H1 (cell line): ENCODE measurements at regions not wholly inside any gene's neighbourhood (a gene's known extent, or its start where the extent isn't known, plus 50 kb on each side); places are given as distances from the start of the nearest gene placed in this dataset.

Source experiments
- CBX5 ChIP-seq: fragments of 300-800, 300-1000 bp; sonication (generic); IDR thresholded peaks from 2 replicates; pipeline ENCODE4 v1.7.1; 2016; ENCODE audit warnings: antibody characterized with exemption, low read length, low read depth
- CHD1 ChIP-seq: IDR thresholded peaks from 2 replicates; pipeline ENCODE4 v1.6.1; 2012; ENCODE audit warnings: low read depth, low read length, improper control_type of control experiment
- KDM4A ChIP-seq: IDR thresholded peaks from one replicate; pipeline ENCODE4 v1.7.1; 2012; ENCODE audit warnings: low read depth, mild to moderate bottlenecking, moderate library complexity, low read length, inconsistent platforms; ENCODE audit not compliant: severe bottlenecking
- SIX5 ChIP-seq: IDR thresholded peaks from 2 replicates; pipeline ENCODE4 v1.6.1; 2011; ENCODE audit warnings: mild to moderate bottlenecking, low read depth, low read length
- TF ChIP-seq, protein P1 (sequence below): fragments of 300-600 bp; sonication (generic); IDR thresholded peaks from 2 replicates; pipeline ENCODE4 v1.7.1; 2012; ENCODE audit warnings: low read length, moderate library complexity, mild to moderate bottlenecking, inconsistent platforms; ENCODE audit not compliant: insufficient replicate concordance

DNA sequence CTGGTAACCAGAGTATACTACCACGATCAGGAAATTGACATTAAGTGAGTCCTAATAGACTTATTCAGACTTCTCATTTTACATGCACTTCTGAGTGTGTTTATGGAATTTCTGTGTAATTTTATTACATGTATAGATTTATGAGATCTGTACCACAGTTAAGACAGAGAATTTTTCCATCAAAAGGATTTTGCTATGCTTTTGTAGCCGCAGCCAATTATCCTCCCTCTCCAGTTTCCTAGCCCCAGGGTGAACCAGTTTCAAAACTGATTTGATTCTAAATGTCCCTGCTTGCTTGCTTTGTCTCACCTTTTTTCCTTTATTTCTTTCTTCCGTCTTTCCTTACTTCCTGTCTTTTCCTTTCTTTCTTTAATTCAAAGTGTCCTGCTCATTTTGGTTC, 661.2 kb upstream of the BCHE start (continued):
- TF ChIP-seq, protein P1, sequence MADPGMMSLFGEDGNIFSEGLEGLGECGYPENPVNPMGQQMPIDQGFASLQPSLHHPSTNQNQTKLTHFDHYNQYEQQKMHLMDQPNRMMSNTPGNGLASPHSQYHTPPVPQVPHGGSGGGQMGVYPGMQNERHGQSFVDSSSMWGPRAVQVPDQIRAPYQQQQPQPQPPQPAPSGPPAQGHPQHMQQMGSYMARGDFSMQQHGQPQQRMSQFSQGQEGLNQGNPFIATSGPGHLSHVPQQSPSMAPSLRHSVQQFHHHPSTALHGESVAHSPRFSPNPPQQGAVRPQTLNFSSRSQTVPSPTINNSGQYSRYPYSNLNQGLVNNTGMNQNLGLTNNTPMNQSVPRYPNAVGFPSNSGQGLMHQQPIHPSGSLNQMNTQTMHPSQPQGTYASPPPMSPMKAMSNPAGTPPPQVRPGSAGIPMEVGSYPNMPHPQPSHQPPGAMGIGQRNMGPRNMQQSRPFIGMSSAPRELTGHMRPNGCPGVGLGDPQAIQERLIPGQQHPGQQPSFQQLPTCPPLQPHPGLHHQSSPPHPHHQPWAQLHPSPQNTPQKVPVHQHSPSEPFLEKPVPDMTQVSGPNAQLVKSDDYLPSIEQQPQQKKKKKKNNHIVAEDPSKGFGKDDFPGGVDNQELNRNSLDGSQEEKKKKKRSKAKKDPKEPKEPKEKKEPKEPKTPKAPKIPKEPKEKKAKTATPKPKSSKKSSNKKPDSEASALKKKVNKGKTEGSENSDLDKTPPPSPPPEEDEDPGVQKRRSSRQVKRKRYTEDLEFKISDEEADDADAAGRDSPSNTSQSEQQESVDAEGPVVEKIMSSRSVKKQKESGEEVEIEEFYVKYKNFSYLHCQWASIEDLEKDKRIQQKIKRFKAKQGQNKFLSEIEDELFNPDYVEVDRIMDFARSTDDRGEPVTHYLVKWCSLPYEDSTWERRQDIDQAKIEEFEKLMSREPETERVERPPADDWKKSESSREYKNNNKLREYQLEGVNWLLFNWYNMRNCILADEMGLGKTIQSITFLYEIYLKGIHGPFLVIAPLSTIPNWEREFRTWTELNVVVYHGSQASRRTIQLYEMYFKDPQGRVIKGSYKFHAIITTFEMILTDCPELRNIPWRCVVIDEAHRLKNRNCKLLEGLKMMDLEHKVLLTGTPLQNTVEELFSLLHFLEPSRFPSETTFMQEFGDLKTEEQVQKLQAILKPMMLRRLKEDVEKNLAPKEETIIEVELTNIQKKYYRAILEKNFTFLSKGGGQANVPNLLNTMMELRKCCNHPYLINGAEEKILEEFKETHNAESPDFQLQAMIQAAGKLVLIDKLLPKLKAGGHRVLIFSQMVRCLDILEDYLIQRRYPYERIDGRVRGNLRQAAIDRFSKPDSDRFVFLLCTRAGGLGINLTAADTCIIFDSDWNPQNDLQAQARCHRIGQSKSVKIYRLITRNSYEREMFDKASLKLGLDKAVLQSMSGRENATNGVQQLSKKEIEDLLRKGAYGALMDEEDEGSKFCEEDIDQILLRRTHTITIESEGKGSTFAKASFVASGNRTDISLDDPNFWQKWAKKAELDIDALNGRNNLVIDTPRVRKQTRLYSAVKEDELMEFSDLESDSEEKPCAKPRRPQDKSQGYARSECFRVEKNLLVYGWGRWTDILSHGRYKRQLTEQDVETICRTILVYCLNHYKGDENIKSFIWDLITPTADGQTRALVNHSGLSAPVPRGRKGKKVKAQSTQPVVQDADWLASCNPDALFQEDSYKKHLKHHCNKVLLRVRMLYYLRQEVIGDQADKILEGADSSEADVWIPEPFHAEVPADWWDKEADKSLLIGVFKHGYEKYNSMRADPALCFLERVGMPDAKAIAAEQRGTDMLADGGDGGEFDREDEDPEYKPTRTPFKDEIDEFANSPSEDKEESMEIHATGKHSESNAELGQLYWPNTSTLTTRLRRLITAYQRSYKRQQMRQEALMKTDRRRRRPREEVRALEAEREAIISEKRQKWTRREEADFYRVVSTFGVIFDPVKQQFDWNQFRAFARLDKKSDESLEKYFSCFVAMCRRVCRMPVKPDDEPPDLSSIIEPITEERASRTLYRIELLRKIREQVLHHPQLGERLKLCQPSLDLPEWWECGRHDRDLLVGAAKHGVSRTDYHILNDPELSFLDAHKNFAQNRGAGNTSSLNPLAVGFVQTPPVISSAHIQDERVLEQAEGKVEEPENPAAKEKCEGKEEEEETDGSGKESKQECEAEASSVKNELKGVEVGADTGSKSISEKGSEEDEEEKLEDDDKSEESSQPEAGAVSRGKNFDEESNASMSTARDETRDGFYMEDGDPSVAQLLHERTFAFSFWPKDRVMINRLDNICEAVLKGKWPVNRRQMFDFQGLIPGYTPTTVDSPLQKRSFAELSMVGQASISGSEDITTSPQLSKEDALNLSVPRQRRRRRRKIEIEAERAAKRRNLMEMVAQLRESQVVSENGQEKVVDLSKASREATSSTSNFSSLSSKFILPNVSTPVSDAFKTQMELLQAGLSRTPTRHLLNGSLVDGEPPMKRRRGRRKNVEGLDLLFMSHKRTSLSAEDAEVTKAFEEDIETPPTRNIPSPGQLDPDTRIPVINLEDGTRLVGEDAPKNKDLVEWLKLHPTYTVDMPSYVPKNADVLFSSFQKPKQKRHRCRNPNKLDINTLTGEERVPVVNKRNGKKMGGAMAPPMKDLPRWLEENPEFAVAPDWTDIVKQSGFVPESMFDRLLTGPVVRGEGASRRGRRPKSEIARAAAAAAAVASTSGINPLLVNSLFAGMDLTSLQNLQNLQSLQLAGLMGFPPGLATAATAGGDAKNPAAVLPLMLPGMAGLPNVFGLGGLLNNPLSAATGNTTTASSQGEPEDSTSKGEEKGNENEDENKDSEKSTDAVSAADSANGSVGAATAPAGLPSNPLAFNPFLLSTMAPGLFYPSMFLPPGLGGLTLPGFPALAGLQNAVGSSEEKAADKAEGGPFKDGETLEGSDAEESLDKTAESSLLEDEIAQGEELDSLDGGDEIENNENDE = no peak
- TF ChIP-seq KDM4A = no peak
- no peak for TF ChIP-seq CBX5
- TF ChIP-seq CHD1 = no peak
- no peak for TF ChIP-seq SIX5
